Esophagus muscularis mucosa (tissue), 4 donors: ENCODE measurements at regions not wholly inside any gene's neighbourhood (a gene's known extent, or its start where the extent isn't known, plus 50 kb on each side); places are given as distances from the start of the nearest gene placed in this dataset.
A peak's percentile ranks its signal among the peaks of the same experiment; 100 is the strongest.

ENCODE experiments used
- DNase-seq: peaks from one replicate; pipeline ENCODE4 v3.0.0-alpha.2; 2017; ENCODE audit errors: extremely low spot score
- H3K27ac ChIP-seq, 4 donors: fragments of 200-600 bp; sonication (generic); replicated peaks in 1 of 4; 1 replicate in 3 of 4; 2 replicates in 1 of 4; pipeline ENCODE4 v1.5.1; 2016 to 2019; ENCODE audit warnings: mild to moderate bottlenecking in 1 of 4
- H3K27me3 ChIP-seq, 4 donors: fragments of 200-600 bp; sonication (generic); one replicate each; pipeline versions ENCODE4 v1.5.1 to v1.6.0; 2016 to 2019
- H3K36me3 ChIP-seq, 4 donors: fragments of 200-600 bp; sonication (generic); one replicate each; pipeline ENCODE4 v1.5.1; 2016 to 2019
- H3K4me1 ChIP-seq, 4 donors: fragments of 200-600 bp; sonication (generic); one replicate each; pipeline ENCODE4 v1.5.1; 2016 to 2019
- H3K4me3 ChIP-seq, 4 donors: fragments of 200-600 bp; sonication (generic); 1 replicate in 2 of 4; 2 replicates in 2 of 4; pipeline ENCODE4 v1.5.1; 2016 to 2019; ENCODE audit warnings: mild to moderate bottlenecking in 4 of 4, moderate library complexity in 1 of 4
- H3K9me3 ChIP-seq, 4 donors: fragments of 200-600 bp; sonication (generic); 1 replicate in 3 of 4; 2 replicates in 1 of 4; pipeline ENCODE4 v1.5.1; 2016 to 2019
- CTCF ChIP-seq, 3 experiments: fragments of 200-600 bp in 2 of 3; fragments of 450-650 bp in 1 of 3; sonication (generic) in 2 of 3; IDR thresholded peaks; one replicate each; pipeline ENCODE4 v1.5.1; 2017 to 2019; ENCODE audit warnings: antibody characterized with exemption in 3 of 3, mild to moderate bottlenecking in 2 of 3, moderate library complexity in 1 of 3
- EP300 ChIP-seq: sonication (generic); formaldehyde crosslinking; IDR thresholded peaks from one replicate; pipeline ENCODE4 v1.6.1; 2017; ENCODE audit warnings: antibody characterized with exemption
- POLR2A ChIP-seq: fragments of 450-650 bp; IDR thresholded peaks from one replicate; pipeline ENCODE4 v1.6.1; 2017; ENCODE audit warnings: antibody characterized with exemption, moderate library complexity, mild to moderate bottlenecking, low read depth
- POLR2AphosphoS5 ChIP-seq, 2 donors: sonication (generic); formaldehyde crosslinking; IDR thresholded peaks; one replicate each; pipeline ENCODE4 v1.6.1; 2017; ENCODE audit warnings: antibody characterized with exemption in 2 of 2
- WGBS: methylation state at CpG from one replicate; pipeline ENCODE4 v1.1.5; 2018; 5-methylcytosine and 5-hydroxymethylcytosine counted together
- intact Hi-C: fragments of 100-400 bp; cut with DNase I; formaldehyde crosslinking; loops from one replicate; pipeline ENCODE4 v1.15.1; 2023

GRCh38 chr1:59008599-59009347 is 224.9 kb upstream of the JUN start:
- no peaks in the 10 kb centered on the region for H3K36me3 ChIP-seq
- no peak for TF ChIP-seq EP300
- no peak for DNase-seq
- H3K27me3 ChIP-seq: no peaks in the 10 kb centered on the region
- H3K27ac ChIP-seq: no peak overlapping the region
- no peak overlapping the region for H3K4me3 ChIP-seq
- intact Hi-C loops: no loop called here
- 80% methylated on average over 8 of the region's 8 CpGs for WGBS
- peaks cover 12 to 21% (median 18%) of the 10 kb centered on the region in 4 donors for H3K4me1 ChIP-seq
- H3K9me3 ChIP-seq: no peaks in the 10 kb centered on the region

- Histone ChIP-seq H3K4me3 (no peak overlapping the region), H3K27ac (no peak overlapping the region), H3K4me1 (peaks cover 25 to 30% (median 27%) of the 10 kb centered on the region in 4 donors), H3K27me3 (no peaks in the 10 kb centered on the region), H3K36me3 (no peaks in the 10 kb centered on the region), H3K9me3 (no peaks in the 10 kb centered on the region)
- no peak for DNase-seq
- no peak for TF ChIP-seq POLR2A
- intact Hi-C loops: no loop called here
- 93% methylated on average over 3 of the region's 3 CpGs for WGBS
Observed at GRCh38 chr1:59011663-59012062, 227.8 kb upstream of the JUN start.

- peaks cover 25 to 30% (median 27%) of the 10 kb centered on the region in 4 donors for H3K4me1 ChIP-seq
- H3K36me3 ChIP-seq: no peaks in the 10 kb centered on the region
- H3K4me3 ChIP-seq: no peak overlapping the region
- no peaks in the 10 kb centered on the region for H3K27me3 ChIP-seq
- 97% methylated on average over 3 of the region's 3 CpGs for WGBS
- TF ChIP-seq EP300 (no peak), POLR2A (no peak), CTCF (IDR thresholded peaks at IDR 0.05) (no peak), POLR2AphosphoS5 (IDR thresholded peaks at IDR 0.05) (no peak)
- intact Hi-C loops: no loop called here
- H3K9me3 ChIP-seq: no peaks in the 10 kb centered on the region
- peak overlapping the region in 2 of 4 donors; percentile 79 to 82 for H3K27ac ChIP-seq
- no peak for DNase-seq
Observed at GRCh38 chr1:59012378-59012777, 228.5 kb upstream of the JUN start.

GRCh38 chr1:59013276-59013927 is 229.6 kb upstream of the JUN start:
- peak overlapping the region; percentile 79 to 82 (median 80) for H3K27ac ChIP-seq
- no peaks in the 10 kb centered on the region for H3K27me3 ChIP-seq
- TF ChIP-seq POLR2AphosphoS5 (IDR thresholded peaks at IDR 0.05) (peak; percentile 35 to 60), POLR2A (no peak), EP300 (no peak)
- H3K4me1 ChIP-seq: peaks cover 18 to 30% (median 19%) of the 10 kb centered on the region in 4 donors
- intact Hi-C loops: no loop called here
- peak overlapping the region; percentile 21 to 29 (median 24) for H3K4me3 ChIP-seq
- H3K9me3 ChIP-seq: peaks cover 0 to 5% (median 0%) of the 10 kb centered on the region in 4 donors
- no peak for DNase-seq
- 19% methylated on average over 16 of the region's 16 CpGs for WGBS
- H3K36me3 ChIP-seq: no peaks in the 10 kb centered on the region

GRCh38 chr1:59013928-59014279 is 230.1 kb upstream of the JUN start:
- H3K4me3 ChIP-seq: peak overlapping the region; percentile 21 to 29 (median 24)
- intact Hi-C loops: no loop called here

More at GRCh38 chr1:59013928-59014279, 230.1 kb upstream of the JUN start:
- Histone ChIP-seq H3K36me3 (no peaks in the 10 kb centered on the region), H3K4me1 (peaks cover 18 to 30% (median 19%) of the 10 kb centered on the region in 4 donors), H3K27me3 (no peaks in the 10 kb centered on the region), H3K27ac (peak overlapping the region; percentile 79 to 82 (median 80)), H3K9me3 (peaks cover 0 to 5% (median 0%) of the 10 kb centered on the region in 4 donors)
- TF ChIP-seq POLR2AphosphoS5 (IDR thresholded peaks at IDR 0.05): no peak
- TF ChIP-seq CTCF (IDR thresholded peaks at IDR 0.05): no peak
- no peak for TF ChIP-seq EP300
- no peak for TF ChIP-seq POLR2A
- 23% methylated on average over 3 of the region's 3 CpGs for WGBS
- no peak for DNase-seq
